DMS79 (cell line): ENCODE measurements at regions not wholly inside any gene's neighbourhood (a gene's known extent, or its start where the extent isn't known, plus 50 kb on each side); places are given as distances from the start of the nearest gene placed in this dataset.
A peak's percentile ranks its signal among the peaks of the same experiment; 100 is the strongest.
"Not testable (repeated sequence)": the region's sequence is repeated elsewhere in the genome, so short reads cannot be mapped to it uniquely, and the experiment has no call there.

Experiments
- DNase-seq: peaks from one replicate; lab custom pipeline; 2025; lab: John Stamatoyannopoulos, UW

- DNase-seq = no peak
Measured at GRCh38 chr6:13874191-13874549, 50.6 kb upstream of the RNF182 start.

DNA sequence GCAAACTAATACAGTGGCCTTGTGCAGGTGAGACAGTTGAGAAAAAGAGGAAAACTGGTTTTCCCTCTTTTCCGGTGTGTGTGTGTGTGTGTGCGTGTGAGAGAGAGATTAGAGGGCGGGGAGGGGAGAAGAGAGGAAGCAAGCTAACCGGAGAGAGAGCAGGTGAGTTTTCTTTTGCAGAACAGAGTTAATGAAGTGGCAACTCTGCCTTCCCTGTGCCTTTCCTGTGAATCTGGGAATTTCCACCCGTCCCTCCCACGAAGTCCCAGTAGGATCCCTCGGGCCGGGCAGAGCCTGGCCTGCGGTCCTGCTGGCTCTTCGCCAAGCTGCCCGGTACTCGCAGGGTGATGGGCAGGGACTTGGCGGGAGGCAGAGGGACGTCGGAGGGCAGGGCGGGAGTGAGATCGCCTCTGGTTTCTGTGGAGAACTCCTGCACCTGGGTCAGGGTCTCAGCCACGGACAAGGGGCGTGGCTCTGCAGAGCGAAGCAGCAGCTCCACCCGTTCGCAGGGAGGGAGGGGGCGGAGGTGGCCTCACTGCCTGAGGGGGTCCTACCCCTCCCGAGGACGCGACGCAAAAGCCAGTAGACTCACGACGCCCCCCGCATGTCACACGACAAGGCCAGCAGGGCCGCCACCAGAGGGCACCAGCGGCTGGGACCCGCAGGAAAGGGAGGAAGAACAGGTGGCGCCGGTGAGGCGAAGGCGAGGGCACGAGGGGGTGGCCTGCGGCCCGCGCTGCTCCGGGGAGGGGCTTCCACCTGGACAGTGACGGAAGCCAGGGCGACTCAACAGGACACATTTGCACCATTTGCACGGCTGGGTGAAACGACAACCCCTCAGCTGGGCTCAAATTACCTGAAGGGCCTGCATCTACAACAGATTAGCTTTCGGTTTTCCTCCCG, 51.2 kb upstream of the RNF182 start:
- peak; percentile 60 for DNase-seq

DNA sequence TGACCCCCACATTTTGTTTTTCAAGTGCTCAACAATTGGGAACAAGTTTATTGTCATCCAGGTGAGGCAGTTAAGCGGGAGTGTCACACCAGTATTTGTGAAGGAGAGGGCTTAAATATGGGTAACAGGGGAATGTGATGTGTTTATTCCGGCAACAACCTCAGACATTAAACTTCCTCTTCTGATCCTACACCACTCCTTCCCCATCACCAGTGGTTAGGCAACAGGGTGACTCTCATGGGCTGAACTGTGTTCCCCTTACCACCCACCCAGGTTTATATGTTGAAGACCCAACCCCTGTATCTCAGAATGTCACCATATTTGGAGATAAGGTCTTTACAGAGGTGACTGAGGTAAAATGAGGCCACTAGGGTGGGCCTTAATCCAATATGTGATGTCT, 52.1 kb upstream of the RNF182 start:
- DNase-seq = no peak

- not testable (repeated sequence) for DNase-seq
Measured at GRCh38 chr6:13872006-13872405, 52.7 kb upstream of the RNF182 start.

- no peak for DNase-seq
Measured at GRCh38 chr6:13870214-13870830, 54.4 kb upstream of the RNF182 start.

GRCh38 chr6:13868236-13868635, 53.9 kb upstream of the MCUR1 start:
- DNase-seq = no peak

DNA sequence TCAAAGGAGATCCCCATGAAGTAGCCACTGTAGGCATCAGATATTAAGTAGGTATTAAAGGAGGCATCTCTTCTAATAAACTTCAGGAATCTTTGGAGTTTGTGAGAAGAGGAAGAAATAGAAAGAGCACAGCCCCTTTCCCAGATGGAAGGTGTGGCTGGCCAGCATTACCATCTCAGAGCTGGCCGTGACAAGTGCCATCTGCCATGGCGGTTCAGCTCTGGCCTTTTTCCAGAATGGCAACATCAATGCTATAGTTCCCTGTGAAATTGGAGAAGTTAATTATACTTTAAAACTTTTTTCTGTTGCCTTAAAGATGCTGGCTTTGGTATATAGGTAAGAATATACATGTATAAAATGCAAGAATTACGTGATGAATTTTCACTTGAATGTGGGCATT, 51.9 kb upstream of the MCUR1 start:
- no peak for DNase-seq

DNA sequence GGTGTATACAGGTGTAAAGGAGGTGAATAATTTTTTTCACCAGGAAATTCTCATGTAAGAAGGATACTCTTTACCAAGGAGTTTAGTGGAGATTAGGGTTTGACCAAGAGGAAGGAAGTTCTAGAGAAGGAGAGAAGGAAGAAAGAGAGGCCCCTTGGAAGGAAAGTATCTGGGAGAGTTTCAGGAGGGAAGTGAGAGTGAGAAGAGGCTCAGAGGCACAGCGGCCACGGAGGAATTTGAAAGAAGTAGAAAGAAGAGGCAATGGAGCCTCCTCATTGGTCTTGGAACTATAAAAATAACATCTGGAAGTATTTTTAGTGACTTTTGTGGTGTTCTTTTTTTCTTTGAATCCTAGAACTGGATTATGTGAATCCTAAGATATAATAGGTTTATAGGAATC, 50.8 kb upstream of the MCUR1 start:
- DNase-seq = no peak

GRCh38 chr6:13864669-13865068, 50.3 kb upstream of the MCUR1 start:
- not testable (repeated sequence) for DNase-seq
